Tibial nerve (tissue), 4 donors: ENCODE measurements at regions not wholly inside any gene's neighbourhood (a gene's known extent, or its start where the extent isn't known, plus 50 kb on each side); places are given as distances from the start of the nearest gene placed in this dataset.

Experiments
- DNase-seq, 2 donors: peaks; one replicate each; pipeline ENCODE4 v3.0.0-alpha.2; 2019; ENCODE audit warnings: low spot score in 2 of 2
- H3K27ac ChIP-seq, 4 donors: fragments of 200-600 bp; sonication (generic) in 3 of 4; one replicate each; pipeline ENCODE4 v1.5.1; 2017 to 2019; ENCODE audit warnings: mild to moderate bottlenecking in 1 of 4
- H3K27me3 ChIP-seq, 2 donors: fragments of 200-600 bp; sonication (generic) in 1 of 2; one replicate each; pipeline versions ENCODE4 v1.5.1 to v1.6.0; 2017 to 2019
- H3K36me3 ChIP-seq, 3 donors: fragments of 200-600 bp; sonication (generic); one replicate each; pipeline ENCODE4 v1.5.1; 2018 to 2019
- H3K4me1 ChIP-seq, 4 donors: fragments of 200-600 bp; sonication (generic) in 3 of 4; one replicate each; pipeline ENCODE4 v1.5.1; 2017 to 2019
- H3K4me3 ChIP-seq, 4 donors: fragments of 200-600 bp; sonication (generic) in 3 of 4; one replicate each; pipeline ENCODE4 v1.5.1; 2017 to 2019; ENCODE audit warnings: mild to moderate bottlenecking in 1 of 4, moderate library complexity in 1 of 4
- H3K9me3 ChIP-seq, 4 donors: fragments of 200-600 bp; sonication (generic) in 3 of 4; one replicate each; pipeline ENCODE4 v1.5.1; 2017 to 2019
- CTCF ChIP-seq, 5 experiments: fragments of 200-600 bp in 3 of 5; fragments of 450-650 bp in 2 of 5; sonication (generic) in 3 of 5; IDR thresholded peaks; one replicate each; pipeline ENCODE4 v1.5.1; 2016 to 2019; ENCODE audit warnings: antibody characterized with exemption in 5 of 5, mild to moderate bottlenecking in 3 of 5, moderate library complexity in 2 of 5
- EP300 ChIP-seq, 2 donors: sonication (generic); formaldehyde crosslinking; IDR thresholded peaks; one replicate each; pipeline ENCODE4 v1.6.1; 2017; ENCODE audit warnings: antibody characterized with exemption in 2 of 2, mild to moderate bottlenecking in 1 of 2
- POLR2A ChIP-seq, 2 donors: fragments of 450-650 bp; IDR thresholded peaks; one replicate each; pipeline ENCODE4 v1.6.1; 2017; ENCODE audit warnings: antibody characterized with exemption in 2 of 2, mild to moderate bottlenecking in 2 of 2, moderate library complexity in 2 of 2
- WGBS, 2 donors: methylation state at CpG; one replicate each; pipeline ENCODE4 v1.1.5; 2018; 5-methylcytosine and 5-hydroxymethylcytosine counted together

GRCh38 chr12:116459916-116460663, 99.1 kb upstream of the MAP1LC3B2 start:
- no peak for TF ChIP-seq POLR2A (IDR thresholded peaks at IDR 0.05)
- no peak for TF ChIP-seq EP300 (IDR thresholded peaks at IDR 0.05)
- no peak for TF ChIP-seq CTCF (IDR thresholded peaks at IDR 0.05)
- peaks cover 0 to 20% (median 13%) of the 10 kb centered on the region in 4 donors for H3K4me1 ChIP-seq
- no peaks in the 10 kb centered on the region for H3K36me3 ChIP-seq
- H3K27me3 ChIP-seq = no peaks in the 10 kb centered on the region
- no peaks in the 10 kb centered on the region for H3K9me3 ChIP-seq
- no peak for DNase-seq
- H3K4me3 ChIP-seq = no peak overlapping the region
- H3K27ac ChIP-seq = no peak overlapping the region
- 58 to 63% methylated on average over 17 of the region's 17 CpGs for WGBS, 2 donors

DNA sequence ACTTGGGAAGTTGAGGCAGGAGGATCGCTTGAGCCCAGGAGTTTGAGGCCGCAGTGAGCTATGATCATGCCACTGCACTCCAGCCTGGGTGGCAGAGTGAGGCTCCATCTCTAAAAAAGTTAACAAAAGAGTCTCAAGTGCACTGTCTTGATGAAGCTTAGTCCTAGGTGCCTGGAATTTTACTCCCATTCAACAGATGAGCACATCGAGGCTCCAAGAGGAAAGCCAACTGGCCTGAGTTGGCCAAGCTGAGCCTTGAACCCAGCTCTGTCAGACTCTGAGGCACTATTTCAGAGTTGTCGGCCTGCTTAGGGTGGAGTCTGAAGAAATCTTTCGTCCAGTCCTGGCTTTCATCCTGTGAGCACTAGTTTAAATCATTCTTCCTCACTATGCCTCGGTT, 98.1 kb upstream of the MAP1LC3B2 start:
- whole genome bisulfite sequencing, 2 donors = 94 to 99% methylated on average over 6 of the region's 6 CpGs

DNA sequence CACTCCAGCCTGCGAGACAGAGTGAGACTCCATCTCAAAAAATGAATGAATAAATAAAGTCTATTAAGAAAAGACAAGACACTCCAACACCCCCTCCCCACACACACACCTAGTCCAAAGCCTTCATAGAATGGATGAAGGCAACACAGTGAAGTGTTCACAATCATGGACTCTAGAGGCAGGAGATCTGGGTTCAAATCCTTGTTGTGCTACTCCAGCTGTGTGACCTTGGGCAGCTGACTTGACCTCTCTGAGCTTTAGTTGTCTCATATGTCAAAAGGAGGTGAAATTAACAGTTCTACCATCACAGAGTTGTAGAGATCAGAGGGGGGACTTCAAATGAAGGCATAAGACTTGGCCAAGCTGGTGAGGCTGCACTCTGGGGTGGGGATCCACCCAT, 95.8 kb upstream of the MAP1LC3B2 start:
- TF ChIP-seq EP300 (IDR thresholded peaks at IDR 0.05) (no peak), POLR2A (IDR thresholded peaks at IDR 0.05) (no peak), CTCF (IDR thresholded peaks at IDR 0.05) (no peak)
- H3K27ac ChIP-seq = no peak overlapping the region
- WGBS, 2 donors = 95 to 96% methylated on average over 1 of the region's 1 CpG
- H3K4me1 ChIP-seq = no peaks in the 10 kb centered on the region
- H3K36me3 ChIP-seq = no peaks in the 10 kb centered on the region
- H3K9me3 ChIP-seq = no peaks in the 10 kb centered on the region
- H3K4me3 ChIP-seq = no peak overlapping the region
- DNase-seq = no peak
- H3K27me3 ChIP-seq = no peaks in the 10 kb centered on the region

More for the DNA sequence above, 98.1 kb upstream of the MAP1LC3B2 start:
- DNase-seq = no peak
- TF ChIP-seq CTCF (IDR thresholded peaks at IDR 0.05) (no peak), EP300 (IDR thresholded peaks at IDR 0.05) (no peak), POLR2A (IDR thresholded peaks at IDR 0.05) (no peak)
- no peak overlapping the region for H3K27ac ChIP-seq
- H3K9me3 ChIP-seq = no peaks in the 10 kb centered on the region
- H3K4me3 ChIP-seq = no peak overlapping the region
- no peaks in the 10 kb centered on the region for H3K36me3 ChIP-seq
- no peaks in the 10 kb centered on the region for H3K27me3 ChIP-seq
- peaks cover 0 to 10% (median 8%) of the 10 kb centered on the region in 4 donors for H3K4me1 ChIP-seq

DNA sequence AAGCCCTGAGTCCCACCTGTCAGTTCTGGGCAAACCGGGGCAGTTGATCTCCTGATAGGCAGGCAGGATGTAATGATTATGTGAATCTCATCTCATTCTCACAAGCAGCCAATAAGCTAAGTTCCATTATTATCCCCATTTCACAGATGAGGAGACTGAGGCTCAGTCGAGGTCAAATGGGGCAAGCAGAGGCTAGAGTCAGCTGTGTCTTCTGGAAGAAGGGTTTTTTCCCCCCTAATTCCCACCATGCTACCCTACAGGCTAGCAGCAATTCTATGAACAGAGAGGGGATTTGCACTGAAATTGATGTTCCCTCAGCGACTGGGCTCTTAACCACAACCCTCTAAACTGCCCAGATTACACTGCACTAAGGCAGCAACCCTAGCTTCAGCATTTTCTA, 93.8 kb upstream of the MAP1LC3B2 start:
- WGBS, 2 donors = 90 to 99% methylated on average over 3 of the region's 3 CpGs
- TF ChIP-seq EP300 (IDR thresholded peaks at IDR 0.05) (no peak), CTCF (IDR thresholded peaks at IDR 0.05) (no peak), POLR2A (IDR thresholded peaks at IDR 0.05) (no peak)
- Histone ChIP-seq H3K4me1 (no peaks in the 10 kb centered on the region), H3K27ac (no peak overlapping the region), H3K27me3 (no peaks in the 10 kb centered on the region), H3K4me3 (no peak overlapping the region), H3K36me3 (no peaks in the 10 kb centered on the region), H3K9me3 (no peaks in the 10 kb centered on the region)
- DNase-seq = no peak

DNA sequence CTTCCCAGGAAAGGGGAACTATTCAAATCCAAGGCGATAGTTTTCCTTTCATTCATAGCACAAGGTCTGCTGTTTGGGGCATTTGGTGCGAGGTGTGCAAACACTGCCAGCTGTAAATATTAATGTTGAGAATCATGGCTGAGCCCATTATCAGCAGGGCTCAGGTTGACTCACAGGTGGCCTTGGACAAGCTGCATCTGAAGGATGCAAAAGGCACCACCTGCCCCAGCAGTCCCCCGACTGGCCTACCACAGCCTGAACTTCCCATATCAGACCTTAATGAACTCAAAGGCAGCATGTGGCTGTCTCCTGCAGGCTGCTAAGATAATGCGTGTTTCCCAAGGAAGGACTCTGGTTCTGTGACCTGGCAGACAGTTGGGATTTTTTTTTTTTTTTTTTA, 93.3 kb upstream of the MAP1LC3B2 start:
- no peaks in the 10 kb centered on the region for H3K36me3 ChIP-seq
- no peaks in the 10 kb centered on the region for H3K27me3 ChIP-seq
- 86 to 89% methylated on average over 4 of the region's 4 CpGs for WGBS, 2 donors
- no peak overlapping the region for H3K4me3 ChIP-seq
- no peaks in the 10 kb centered on the region for H3K9me3 ChIP-seq
- H3K4me1 ChIP-seq = no peaks in the 10 kb centered on the region
- H3K27ac ChIP-seq = no peak overlapping the region
- no peak for TF ChIP-seq CTCF (IDR thresholded peaks at IDR 0.05)
- TF ChIP-seq POLR2A (IDR thresholded peaks at IDR 0.05) = no peak
- no peak for TF ChIP-seq EP300 (IDR thresholded peaks at IDR 0.05)
- DNase-seq = no peak
